Liver (tissue), 8 donors: ENCODE measurements at regions not wholly inside any gene's neighbourhood (a gene's known extent, or its start where the extent isn't known, plus 50 kb on each side); places are given as distances from the start of the nearest gene placed in this dataset.
A peak's percentile ranks its signal among the peaks of the same experiment; 100 is the strongest.

Source experiments
- DNase-seq: peaks from one replicate; pipeline ENCODE4 v3.0.0-alpha.2; 2017; ENCODE audit warnings: low spot score
- H3K27ac ChIP-seq, 2 donors: one replicate each; pipeline ENCODE4 v1.7.0; 2013; ENCODE audit warnings: inconsistent platforms in 2 of 2, low read length in 2 of 2, control low read depth in 1 of 2, low read depth in 1 of 2, mild to moderate bottlenecking in 1 of 2
- H3K27me3 ChIP-seq, 4 donors: one replicate each; pipeline versions ENCODE4 v1.6.1 to v1.7.0; 2013; ENCODE audit warnings: low read length in 3 of 4, inconsistent platforms in 1 of 4, mild to moderate bottlenecking in 1 of 4, moderate library complexity in 1 of 4; ENCODE audit not compliant: control insufficient read depth in 4 of 4, insufficient read depth in 4 of 4
- H3K36me3 ChIP-seq, 4 donors: one replicate each; pipeline versions ENCODE4 v1.6.1 to v1.7.0; 2013; ENCODE audit warnings: low read length in 3 of 4, mild to moderate bottlenecking in 3 of 4, low read depth in 1 of 4, moderate library complexity in 1 of 4; ENCODE audit not compliant: control insufficient read depth in 4 of 4, insufficient read depth in 3 of 4
- H3K4me1 ChIP-seq, 4 donors: one replicate each; pipeline versions ENCODE4 v1.6.1 to v1.7.0; 2013; ENCODE audit warnings: low read length in 3 of 4, mild to moderate bottlenecking in 3 of 4, moderate library complexity in 1 of 4; ENCODE audit not compliant: control insufficient read depth in 4 of 4, insufficient read depth in 4 of 4
- H3K4me3 ChIP-seq, 3 donors: one replicate each; pipeline versions ENCODE4 v1.6.1 to v1.7.0; 2013; ENCODE audit warnings: low read length in 3 of 3, control low read depth in 1 of 3, low read depth in 1 of 3, mild to moderate bottlenecking in 1 of 3
- H3K9ac ChIP-seq, 2 donors: one replicate each; pipeline ENCODE4 v1.7.0; 2013; ENCODE audit warnings: low read length in 2 of 2, mild to moderate bottlenecking in 2 of 2, moderate library complexity in 2 of 2, control low read depth in 1 of 2, low read depth in 1 of 2
- H3K9me3 ChIP-seq, 4 donors: one replicate each; pipeline versions ENCODE4 v1.6.1 to v1.7.0; 2013; ENCODE audit warnings: low read length in 3 of 4; ENCODE audit not compliant: control insufficient read depth in 4 of 4
- EGR1 ChIP-seq, 2 donors: IDR thresholded peaks; 2 replicates each; pipeline ENCODE4 v1.6.1; 2016 to 2018; ENCODE audit warnings: antibody characterized with exemption in 2 of 2, low read depth in 2 of 2
- FOXA1 ChIP-seq: IDR thresholded peaks from 2 replicates; pipeline ENCODE4 v1.6.1; 2016; ENCODE audit warnings: antibody characterized with exemption
- FOXA2 ChIP-seq: IDR thresholded peaks from 2 replicates; pipeline ENCODE4 v1.6.1; 2016; ENCODE audit warnings: antibody characterized with exemption
- GABPA ChIP-seq, 2 donors: IDR thresholded peaks in 1 of 2; conservative IDR thresholded peaks in 1 of 2; 2 replicates each; pipeline ENCODE4 v1.6.1; 2016; ENCODE audit warnings: antibody characterized with exemption in 2 of 2, mild to moderate bottlenecking in 1 of 2, moderate library complexity in 1 of 2
- HNF4A ChIP-seq, 2 donors: conservative IDR thresholded peaks; 2 replicates each; pipeline ENCODE4 v1.6.1; 2016; ENCODE audit warnings: antibody characterized with exemption in 2 of 2, mild to moderate bottlenecking in 2 of 2
- HNF4G ChIP-seq: IDR thresholded peaks from 2 replicates; pipeline ENCODE4 v1.6.1; 2016; ENCODE audit warnings: antibody characterized with exemption
- JUND ChIP-seq, 2 donors: IDR thresholded peaks; 2 replicates each; pipeline ENCODE4 v1.6.1; 2016; ENCODE audit warnings: antibody characterized with exemption in 2 of 2
- NR2F2 ChIP-seq: IDR thresholded peaks from 2 replicates; pipeline ENCODE4 v1.6.1; 2016; ENCODE audit warnings: antibody characterized with exemption
- RAD21 ChIP-seq, 2 donors: IDR thresholded peaks; 2 replicates each; pipeline ENCODE4 v1.6.1; 2016; ENCODE audit warnings: antibody characterized with exemption in 2 of 2, mild to moderate bottlenecking in 2 of 2
- RXRA ChIP-seq, 2 donors: IDR thresholded peaks; 2 replicates each; pipeline ENCODE4 v1.6.1; 2017 to 2018; ENCODE audit warnings: antibody characterized with exemption in 2 of 2, mild to moderate bottlenecking in 1 of 2
- SP1 ChIP-seq: IDR thresholded peaks from 2 replicates; pipeline ENCODE4 v1.6.1; 2018; ENCODE audit warnings: antibody characterized with exemption, mild to moderate bottlenecking
- TAF1 ChIP-seq: conservative IDR thresholded peaks from 2 replicates; pipeline ENCODE4 v1.6.1; 2016; ENCODE audit warnings: antibody characterized with exemption, mild to moderate bottlenecking
- WGBS: extraction: QIAGEN DNeasy Blood & Tissue Kit; methylation state at CpG from one replicate; pipeline ENCODE4 v1.1.7; 2013; 5-methylcytosine and 5-hydroxymethylcytosine counted together
- TF ChIP-seq, protein P1 (sequence below): fragments of 150-350 bp; IDR thresholded peaks from 2 replicates; pipeline ENCODE4 v1.5.1; 2017; ENCODE audit warnings: improper control_type of control experiment, low read depth, low read length; ENCODE audit not compliant: missing input control
- TF ChIP-seq, protein P2 (sequence below): IDR thresholded peaks from 2 replicates; pipeline ENCODE4 v1.6.1; 2016; ENCODE audit warnings: antibody characterized with exemption, mild to moderate bottlenecking
- TF ChIP-seq, protein P3 (sequence below): IDR thresholded peaks from 2 replicates; pipeline ENCODE4 v1.6.1; 2016; ENCODE audit warnings: antibody characterized with exemption
- TF ChIP-seq, protein P4 (sequence below): IDR thresholded peaks from 2 replicates; pipeline ENCODE4 v1.6.1; 2016; ENCODE audit warnings: antibody characterized with exemption
- donor health status: healthy.
- donor health status: healthy.
- donor health status: healthy.
- donor health status: healthy.
- donor health status: healthy.

DNA sequence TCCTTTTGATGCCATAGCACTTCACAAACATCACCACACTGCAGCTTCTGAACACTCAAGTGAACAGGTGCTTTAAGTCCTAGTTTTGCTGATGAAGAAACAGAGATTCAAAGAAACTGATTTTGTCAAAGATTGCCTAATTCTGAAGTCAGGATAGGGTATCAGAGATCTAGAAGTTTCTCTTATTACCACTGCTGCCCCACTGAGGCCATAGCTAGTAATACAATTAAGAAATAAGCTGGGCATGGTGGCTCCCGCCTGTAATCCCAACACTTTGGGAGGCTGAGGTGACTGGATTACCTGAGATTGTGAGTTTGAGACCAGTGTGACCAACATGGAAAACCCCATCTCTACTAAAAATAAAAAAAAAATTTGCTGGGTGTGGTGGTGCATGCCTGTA, 458.3 kb upstream of the SEL1L start:
- 52% methylated on average over 1 of the region's 1 CpG for WGBS
- Histone ChIP-seq H3K27ac (no peak overlapping the region), H3K4me3 (no peak overlapping the region), H3K36me3 (no peaks in the 10 kb centered on the region), H3K27me3 (no peaks in the 10 kb centered on the region), H3K9ac (no peak overlapping the region), H3K4me1 (no peaks in the 10 kb centered on the region), H3K9me3 (no peaks in the 10 kb centered on the region)
- TF ChIP-seq NR2F2 (no peak), RAD21 (IDR thresholded peaks at IDR 0.05) (peak in 1 of 2 donors; percentile 51)
- DNase-seq: no peak

DNA sequence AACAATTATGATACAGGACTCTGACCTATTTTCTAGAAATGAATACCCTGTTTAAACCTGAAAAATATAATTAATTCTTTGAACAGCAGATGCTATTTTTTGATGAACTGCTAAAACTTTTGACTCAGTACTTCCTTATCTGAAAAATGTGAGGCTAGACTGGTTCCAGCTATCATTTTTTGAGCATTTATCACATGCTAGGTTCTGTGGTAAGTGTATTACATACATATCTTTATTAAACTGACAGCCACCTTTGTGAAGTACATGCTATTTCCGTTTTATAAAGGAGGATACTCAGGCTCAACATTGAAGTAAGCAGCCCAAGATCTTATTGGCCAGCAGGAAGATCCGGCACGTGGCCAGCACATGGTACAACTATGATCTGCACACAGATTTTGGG, 459.8 kb upstream of the SEL1L start:
- Histone ChIP-seq H3K4me1 (no peaks in the 10 kb centered on the region), H3K4me3 (no peak overlapping the region), H3K27me3 (no peaks in the 10 kb centered on the region), H3K36me3 (no peaks in the 10 kb centered on the region), H3K27ac (no peak overlapping the region), H3K9ac (no peak overlapping the region), H3K9me3 (no peaks in the 10 kb centered on the region)
- no peak for DNase-seq
- 83% methylated on average over 3 of the region's 3 CpGs for WGBS
- TF ChIP-seq JUND (IDR thresholded peaks at IDR 0.05) (no peak), RXRA (IDR thresholded peaks at IDR 0.05) (no peak), EGR1 (IDR thresholded peaks at IDR 0.05; ENCODE audit: low read depth in 2 of 2) (no peak), TAF1 (no peak), FOXA1 (no peak), HNF4A (conservative IDR thresholded peaks at IDR 0.05) (no peak), RAD21 (IDR thresholded peaks at IDR 0.05) (no peak), SP1 (no peak), HNF4G (no peak), NR2F2 (no peak), FOXA2 (no peak), GABPA (IDR thresholded peaks at IDR 0.05 in 1 of 2, conservative IDR thresholded peaks at IDR 0.05 in 1 of 2) (no peak)
- TF ChIP-seq, protein P1, sequence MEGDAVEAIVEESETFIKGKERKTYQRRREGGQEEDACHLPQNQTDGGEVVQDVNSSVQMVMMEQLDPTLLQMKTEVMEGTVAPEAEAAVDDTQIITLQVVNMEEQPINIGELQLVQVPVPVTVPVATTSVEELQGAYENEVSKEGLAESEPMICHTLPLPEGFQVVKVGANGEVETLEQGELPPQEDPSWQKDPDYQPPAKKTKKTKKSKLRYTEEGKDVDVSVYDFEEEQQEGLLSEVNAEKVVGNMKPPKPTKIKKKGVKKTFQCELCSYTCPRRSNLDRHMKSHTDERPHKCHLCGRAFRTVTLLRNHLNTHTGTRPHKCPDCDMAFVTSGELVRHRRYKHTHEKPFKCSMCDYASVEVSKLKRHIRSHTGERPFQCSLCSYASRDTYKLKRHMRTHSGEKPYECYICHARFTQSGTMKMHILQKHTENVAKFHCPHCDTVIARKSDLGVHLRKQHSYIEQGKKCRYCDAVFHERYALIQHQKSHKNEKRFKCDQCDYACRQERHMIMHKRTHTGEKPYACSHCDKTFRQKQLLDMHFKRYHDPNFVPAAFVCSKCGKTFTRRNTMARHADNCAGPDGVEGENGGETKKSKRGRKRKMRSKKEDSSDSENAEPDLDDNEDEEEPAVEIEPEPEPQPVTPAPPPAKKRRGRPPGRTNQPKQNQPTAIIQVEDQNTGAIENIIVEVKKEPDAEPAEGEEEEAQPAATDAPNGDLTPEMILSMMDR: no peak
- TF ChIP-seq, protein P2, sequence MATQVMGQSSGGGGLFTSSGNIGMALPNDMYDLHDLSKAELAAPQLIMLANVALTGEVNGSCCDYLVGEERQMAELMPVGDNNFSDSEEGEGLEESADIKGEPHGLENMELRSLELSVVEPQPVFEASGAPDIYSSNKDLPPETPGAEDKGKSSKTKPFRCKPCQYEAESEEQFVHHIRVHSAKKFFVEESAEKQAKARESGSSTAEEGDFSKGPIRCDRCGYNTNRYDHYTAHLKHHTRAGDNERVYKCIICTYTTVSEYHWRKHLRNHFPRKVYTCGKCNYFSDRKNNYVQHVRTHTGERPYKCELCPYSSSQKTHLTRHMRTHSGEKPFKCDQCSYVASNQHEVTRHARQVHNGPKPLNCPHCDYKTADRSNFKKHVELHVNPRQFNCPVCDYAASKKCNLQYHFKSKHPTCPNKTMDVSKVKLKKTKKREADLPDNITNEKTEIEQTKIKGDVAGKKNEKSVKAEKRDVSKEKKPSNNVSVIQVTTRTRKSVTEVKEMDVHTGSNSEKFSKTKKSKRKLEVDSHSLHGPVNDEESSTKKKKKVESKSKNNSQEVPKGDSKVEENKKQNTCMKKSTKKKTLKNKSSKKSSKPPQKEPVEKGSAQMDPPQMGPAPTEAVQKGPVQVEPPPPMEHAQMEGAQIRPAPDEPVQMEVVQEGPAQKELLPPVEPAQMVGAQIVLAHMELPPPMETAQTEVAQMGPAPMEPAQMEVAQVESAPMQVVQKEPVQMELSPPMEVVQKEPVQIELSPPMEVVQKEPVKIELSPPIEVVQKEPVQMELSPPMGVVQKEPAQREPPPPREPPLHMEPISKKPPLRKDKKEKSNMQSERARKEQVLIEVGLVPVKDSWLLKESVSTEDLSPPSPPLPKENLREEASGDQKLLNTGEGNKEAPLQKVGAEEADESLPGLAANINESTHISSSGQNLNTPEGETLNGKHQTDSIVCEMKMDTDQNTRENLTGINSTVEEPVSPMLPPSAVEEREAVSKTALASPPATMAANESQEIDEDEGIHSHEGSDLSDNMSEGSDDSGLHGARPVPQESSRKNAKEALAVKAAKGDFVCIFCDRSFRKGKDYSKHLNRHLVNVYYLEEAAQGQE: no peak
- TF ChIP-seq, protein P3, sequence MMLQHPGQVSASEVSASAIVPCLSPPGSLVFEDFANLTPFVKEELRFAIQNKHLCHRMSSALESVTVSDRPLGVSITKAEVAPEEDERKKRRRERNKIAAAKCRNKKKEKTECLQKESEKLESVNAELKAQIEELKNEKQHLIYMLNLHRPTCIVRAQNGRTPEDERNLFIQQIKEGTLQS: no peak
- TF ChIP-seq, protein P4, sequence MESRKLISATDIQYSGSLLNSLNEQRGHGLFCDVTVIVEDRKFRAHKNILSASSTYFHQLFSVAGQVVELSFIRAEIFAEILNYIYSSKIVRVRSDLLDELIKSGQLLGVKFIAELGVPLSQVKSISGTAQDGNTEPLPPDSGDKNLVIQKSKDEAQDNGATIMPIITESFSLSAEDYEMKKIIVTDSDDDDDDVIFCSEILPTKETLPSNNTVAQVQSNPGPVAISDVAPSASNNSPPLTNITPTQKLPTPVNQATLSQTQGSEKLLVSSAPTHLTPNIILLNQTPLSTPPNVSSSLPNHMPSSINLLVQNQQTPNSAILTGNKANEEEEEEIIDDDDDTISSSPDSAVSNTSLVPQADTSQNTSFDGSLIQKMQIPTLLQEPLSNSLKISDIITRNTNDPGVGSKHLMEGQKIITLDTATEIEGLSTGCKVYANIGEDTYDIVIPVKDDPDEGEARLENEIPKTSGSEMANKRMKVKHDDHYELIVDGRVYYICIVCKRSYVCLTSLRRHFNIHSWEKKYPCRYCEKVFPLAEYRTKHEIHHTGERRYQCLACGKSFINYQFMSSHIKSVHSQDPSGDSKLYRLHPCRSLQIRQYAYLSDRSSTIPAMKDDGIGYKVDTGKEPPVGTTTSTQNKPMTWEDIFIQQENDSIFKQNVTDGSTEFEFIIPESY: no peak
